ENCODE measurements at regions not wholly inside any gene's neighbourhood (a gene's known extent, or its start where the extent isn't known, plus 50 kb on each side); places are given as distances from the start of the nearest gene placed in this dataset.

GRCh38 chr12:11446372-11446771, 51.0 kb upstream of the PRB2 start:
- POLR2A ChIA-PET = no interaction called here
- CTCF ChIA-PET = no interaction called here
- no peak for DNase-seq (ENCODE audit: extremely low spot score)

GRCh38 chr12:11457996-11458645, 62.8 kb upstream of the PRB2 start:
- DNase-seq (ENCODE audit: extremely low spot score) = no peak
- CTCF ChIA-PET = no interaction called here
- POLR2A ChIA-PET = no interaction called here
- TF ChIP-seq NFRKB (IDR thresholded peaks at IDR 0.05) = no peak
- TF ChIP-seq FOXA1 (IDR thresholded peaks at IDR 0.05) = no peak
- no peak for TF ChIP-seq ZNF384 (IDR thresholded peaks at IDR 0.05)
- no peak for TF ChIP-seq ELF4 (IDR thresholded peaks at IDR 0.05)
- no peak for TF ChIP-seq HDGF (IDR thresholded peaks at IDR 0.05; ENCODE audit: borderline replicate concordance)

More at GRCh38 chr12:11446372-11446771, 51.0 kb upstream of the PRB2 start:
- TF ChIP-seq PKNOX1 (IDR thresholded peaks at IDR 0.05) (no peak), LEF1 (IDR thresholded peaks at IDR 0.05; ENCODE audit: borderline replicate concordance) (no peak), FOXA1 (IDR thresholded peaks at IDR 0.05) (no peak), L3MBTL2 (conservative IDR thresholded peaks at IDR 0.05) (no peak), ELF4 (IDR thresholded peaks at IDR 0.05) (no peak), FOXM1 (IDR thresholded peaks at IDR 0.05; ENCODE audit: borderline replicate concordance) (no peak)

- no peak for DNase-seq (ENCODE audit: extremely low spot score)
- ChIA-PET POLR2A (no interaction called here), CTCF (no interaction called here)
- no peak for TF ChIP-seq NFRKB (IDR thresholded peaks at IDR 0.05)
- TF ChIP-seq BHLHE40 (IDR thresholded peaks at IDR 0.05; ENCODE audit: borderline replicate concordance) = no peak
- TF ChIP-seq SUZ12 (IDR thresholded peaks at IDR 0.05) = no peak
- TF ChIP-seq ELF4 (IDR thresholded peaks at IDR 0.05) = no peak
- no peak for TF ChIP-seq FOXA1 (IDR thresholded peaks at IDR 0.05)
- TF ChIP-seq FOXK2 (IDR thresholded peaks at IDR 0.05) = no peak
- no peak for TF ChIP-seq CTBP1 (IDR thresholded peaks at IDR 0.05; ENCODE audit: borderline replicate concordance)
- TF ChIP-seq PKNOX1 (IDR thresholded peaks at IDR 0.05) = no peak
- TF ChIP-seq HDGF (IDR thresholded peaks at IDR 0.05; ENCODE audit: borderline replicate concordance) = no peak
Observed at GRCh38 chr12:11460343-11461023, 65.1 kb upstream of the PRB2 start.

GRCh38 chr12:11461433-11461832, 66.1 kb upstream of the PRB2 start:
- no peak for TF ChIP-seq SP1 (IDR thresholded peaks at IDR 0.05)
- TF ChIP-seq NFRKB (IDR thresholded peaks at IDR 0.05) = no peak
- no peak for TF ChIP-seq TARDBP (IDR thresholded peaks at IDR 0.05)
- TF ChIP-seq PKNOX1 (IDR thresholded peaks at IDR 0.05) = no peak
- TF ChIP-seq ZNF384 (IDR thresholded peaks at IDR 0.05) = no peak
- TF ChIP-seq CTBP1 (IDR thresholded peaks at IDR 0.05; ENCODE audit: borderline replicate concordance) = no peak
- CTCF ChIA-PET = no interaction called here
- DNase-seq (ENCODE audit: extremely low spot score) = no peak
- POLR2A ChIA-PET = no interaction called here

GRCh38 chr12:11477110-11477509, 81.7 kb upstream of the PRB2 start:
- no peak for TF ChIP-seq ARNT (IDR thresholded peaks at IDR 0.05)
- TF ChIP-seq LEF1 (IDR thresholded peaks at IDR 0.05; ENCODE audit: borderline replicate concordance) = no peak
- TF ChIP-seq CTBP1 (IDR thresholded peaks at IDR 0.05; ENCODE audit: borderline replicate concordance) = no peak
- TF ChIP-seq TARDBP (IDR thresholded peaks at IDR 0.05) = no peak
- no peak for TF ChIP-seq FOXA1 (IDR thresholded peaks at IDR 0.05)
- TF ChIP-seq L3MBTL2 (conservative IDR thresholded peaks at IDR 0.05) = no peak
- TF ChIP-seq ZNF384 (IDR thresholded peaks at IDR 0.05) = no peak
- TF ChIP-seq SUZ12 (IDR thresholded peaks at IDR 0.05) = no peak
- TF ChIP-seq ELF4 (IDR thresholded peaks at IDR 0.05) = no peak
- TF ChIP-seq BHLHE40 (IDR thresholded peaks at IDR 0.05; ENCODE audit: borderline replicate concordance) = no peak
- TF ChIP-seq FOXK2 (IDR thresholded peaks at IDR 0.05) = no peak
- TF ChIP-seq PKNOX1 (IDR thresholded peaks at IDR 0.05) = no peak
- no peak for TF ChIP-seq HDGF (IDR thresholded peaks at IDR 0.05; ENCODE audit: borderline replicate concordance)
- TF ChIP-seq FOXM1 (IDR thresholded peaks at IDR 0.05; ENCODE audit: borderline replicate concordance) = no peak
- TF ChIP-seq SP1 (IDR thresholded peaks at IDR 0.05) = no peak
- TF ChIP-seq NFRKB (IDR thresholded peaks at IDR 0.05) = no peak
- no peak for DNase-seq (ENCODE audit: extremely low spot score)
- ChIA-PET POLR2A (no interaction called here), CTCF (no interaction called here)

GRCh38 chr12:11482955-11483354, 87.6 kb upstream of the PRB2 start:
- no peak for DNase-seq (ENCODE audit: extremely low spot score)
- CTCF ChIA-PET = no interaction called here
- no peak for TF ChIP-seq ARNT (IDR thresholded peaks at IDR 0.05)
- TF ChIP-seq FOXM1 (IDR thresholded peaks at IDR 0.05; ENCODE audit: borderline replicate concordance) = no peak
- TF ChIP-seq NFRKB (IDR thresholded peaks at IDR 0.05) = no peak
- no peak for TF ChIP-seq ELF4 (IDR thresholded peaks at IDR 0.05)
- TF ChIP-seq L3MBTL2 (conservative IDR thresholded peaks at IDR 0.05) = no peak
- no peak for TF ChIP-seq TARDBP (IDR thresholded peaks at IDR 0.05)
- TF ChIP-seq BHLHE40 (IDR thresholded peaks at IDR 0.05; ENCODE audit: borderline replicate concordance) = no peak
- TF ChIP-seq PKNOX1 (IDR thresholded peaks at IDR 0.05) = no peak
- TF ChIP-seq CTBP1 (IDR thresholded peaks at IDR 0.05; ENCODE audit: borderline replicate concordance) = no peak
- TF ChIP-seq SUZ12 (IDR thresholded peaks at IDR 0.05) = no peak
- TF ChIP-seq FOXA1 (IDR thresholded peaks at IDR 0.05) = no peak
- TF ChIP-seq ZNF384 (IDR thresholded peaks at IDR 0.05) = no peak
- no peak for TF ChIP-seq SP1 (IDR thresholded peaks at IDR 0.05)
- TF ChIP-seq LEF1 (IDR thresholded peaks at IDR 0.05; ENCODE audit: borderline replicate concordance) = no peak
- TF ChIP-seq HDGF (IDR thresholded peaks at IDR 0.05; ENCODE audit: borderline replicate concordance) = no peak
- no peak for TF ChIP-seq FOXK2 (IDR thresholded peaks at IDR 0.05)
- POLR2A ChIA-PET = no interaction called here
